Neural progenitor cell (in vitro differentiated cells): ENCODE measurements at regions not wholly inside any gene's neighbourhood (a gene's known extent, or its start where the extent isn't known, plus 50 kb on each side); places are given as distances from the start of the nearest gene placed in this dataset.

ENCODE experiments used
- CTCF ChIP-seq: fragments of 200-600 bp; sonication (generic); IDR thresholded peaks from 2 replicates; pipeline ENCODE4 v1.5.1; 2017; ENCODE audit warnings: antibody characterized with exemption, mild to moderate bottlenecking
- EZH2 ChIP-seq: fragments of 200-600 bp; sonication (generic); IDR thresholded peaks from 2 replicates; pipeline ENCODE4 v1.6.1; 2017; ENCODE audit warnings: antibody characterized with exemption, mild to moderate bottlenecking, moderate library complexity

DNA sequence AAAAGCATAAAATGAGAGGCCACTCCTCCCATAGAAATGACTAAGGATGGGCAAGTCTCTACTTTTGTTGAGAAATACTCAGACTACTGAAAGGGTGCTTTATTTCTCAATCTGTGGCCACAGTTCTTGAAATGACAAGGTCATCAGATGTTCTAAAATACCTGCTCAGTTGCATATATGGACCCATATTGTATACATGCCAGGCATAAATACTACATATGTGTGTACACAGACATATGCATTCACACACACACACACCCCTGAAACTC, 691.5 kb upstream of the SORCS1 start:
- TF ChIP-seq CTCF (no peak), EZH2 (no peak)
